ENCODE measurements at regions not wholly inside any gene's neighbourhood (a gene's known extent, or its start where the extent isn't known, plus 50 kb on each side); places are given as distances from the start of the nearest gene placed in this dataset.

- no peak for TF ChIP-seq POLR2AphosphoS5 (IDR thresholded peaks at IDR 0.05; ENCODE audit: low read depth, low read length)
- no peak for TF ChIP-seq CTCF (IDR thresholded peaks at IDR 0.05)
- TF ChIP-seq REST (IDR thresholded peaks at IDR 0.05; ENCODE audit: insufficient read depth in 1 of 2, low read depth in 2 of 2, low read length in 1 of 2), result no peak
These were observed 127.8 kb upstream of the TIAM1 start for GRCh38 chr21:31471865-31472264.
